HK-2 (cell line): ENCODE measurements at regions not wholly inside any gene's neighbourhood (a gene's known extent, or its start where the extent isn't known, plus 50 kb on each side); places are given as distances from the start of the nearest gene placed in this dataset.

Experiments
- DNase-seq: peaks from one replicate; pipeline ENCODE4 v3.0.0-alpha.2; 2018; ENCODE audit not compliant: unreplicated experiment

DNA sequence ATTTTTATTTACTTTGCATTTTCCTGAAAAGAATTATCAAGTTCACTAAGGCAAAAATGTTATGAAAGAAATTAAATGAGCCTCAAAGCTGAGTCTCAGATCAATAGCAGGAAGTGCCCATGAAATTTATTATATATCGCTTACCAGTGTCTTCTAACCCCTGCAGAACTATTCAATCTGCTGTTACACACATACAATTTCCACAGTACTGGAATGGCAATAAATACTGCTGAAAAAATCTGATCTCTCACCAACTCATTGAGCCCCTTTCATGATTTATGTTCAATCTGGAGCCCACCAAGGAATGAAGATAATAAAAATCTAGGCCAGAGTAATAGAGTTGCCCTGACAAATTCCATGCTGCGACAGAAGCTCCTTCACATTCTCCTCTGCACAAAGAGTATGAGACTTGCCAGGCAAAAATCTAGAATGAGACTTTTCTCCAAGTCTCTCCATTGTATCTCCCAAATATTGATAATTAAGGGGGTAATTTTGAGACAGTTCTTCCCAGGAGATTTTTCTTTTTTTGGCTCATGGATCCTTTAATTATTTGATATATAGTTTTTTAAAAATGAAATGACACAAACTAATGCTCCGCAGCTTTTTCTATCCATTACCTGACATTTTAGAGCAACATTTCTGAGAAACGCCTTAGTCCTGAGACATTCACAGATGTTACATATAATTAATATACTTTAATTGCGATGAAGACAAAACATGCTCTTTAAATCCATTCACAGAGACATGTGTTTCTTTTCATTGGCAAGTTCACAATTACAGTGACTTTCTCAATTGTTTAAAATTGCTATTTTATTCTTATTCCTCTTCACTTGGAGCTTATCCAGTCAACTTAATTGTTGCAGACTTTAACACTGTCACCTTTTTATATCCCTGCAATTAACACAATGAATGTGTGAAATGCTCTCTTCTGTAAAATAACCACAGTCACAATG is 1020.4 kb downstream of the CBLN2 start:
- DNase-seq = no peak

DNA sequence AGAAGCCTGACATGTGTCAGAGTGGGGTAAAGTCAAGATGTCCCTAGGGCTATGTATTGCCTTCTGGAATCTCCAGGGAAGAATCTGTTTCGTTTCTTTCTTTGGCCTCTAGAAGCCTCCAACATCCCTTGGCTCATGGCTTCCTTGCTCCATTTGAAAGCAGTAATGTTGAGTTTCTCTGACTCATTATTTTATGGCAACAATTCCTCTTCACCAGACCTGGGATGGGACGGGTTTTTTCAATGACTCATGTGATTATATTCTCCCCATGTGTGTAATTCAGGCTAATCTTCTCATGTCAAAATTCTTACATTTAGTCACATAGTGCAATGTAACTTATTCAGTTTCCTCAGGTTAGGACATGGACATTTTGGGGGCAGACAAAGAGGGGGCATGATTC is 1038.6 kb downstream of the CBLN2 start:
- no peak for DNase-seq

- DNase-seq = no peak
These were observed 1040.9 kb downstream of the CBLN2 start for GRCh38 chr18:71503222-71503621.

GRCh38 chr18:71485611-71486010 is 1058.5 kb downstream of the CBLN2 start:
- DNase-seq = no peak

- peak; percentile 20 for DNase-seq
These were observed 1072.0 kb downstream of the CBLN2 start for GRCh38 chr18:71471963-71472725.

GRCh38 chr18:71456206-71456605 is 1087.9 kb downstream of the CBLN2 start:
- no peak for DNase-seq

- no peak for DNase-seq
These were observed 1093.9 kb downstream of the CBLN2 start for GRCh38 chr18:71450257-71450656.

- DNase-seq = no peak
These were observed 1100.2 kb downstream of the CBLN2 start for GRCh38 chr18:71443706-71444480.

DNA sequence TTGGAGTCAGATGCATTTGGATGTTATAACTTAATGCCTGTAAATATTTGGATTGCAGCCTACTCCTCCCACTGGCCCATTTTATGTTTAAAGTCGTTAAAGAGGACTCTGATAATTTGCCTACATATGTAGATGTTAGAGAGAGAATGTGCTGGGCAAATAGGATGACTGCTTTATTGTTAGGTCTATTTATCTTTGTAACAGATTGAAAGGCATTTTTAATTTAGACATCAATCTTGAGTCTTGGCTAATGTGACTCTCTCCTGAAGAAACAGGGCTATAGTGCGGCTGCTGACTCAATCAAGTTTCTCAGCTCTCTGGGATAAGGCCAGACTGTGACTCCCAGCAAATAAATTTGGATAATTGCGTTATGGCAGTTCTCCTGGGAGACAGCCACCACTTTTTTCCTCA is 1101.4 kb downstream of the CBLN2 start:
- no peak for DNase-seq

DNA sequence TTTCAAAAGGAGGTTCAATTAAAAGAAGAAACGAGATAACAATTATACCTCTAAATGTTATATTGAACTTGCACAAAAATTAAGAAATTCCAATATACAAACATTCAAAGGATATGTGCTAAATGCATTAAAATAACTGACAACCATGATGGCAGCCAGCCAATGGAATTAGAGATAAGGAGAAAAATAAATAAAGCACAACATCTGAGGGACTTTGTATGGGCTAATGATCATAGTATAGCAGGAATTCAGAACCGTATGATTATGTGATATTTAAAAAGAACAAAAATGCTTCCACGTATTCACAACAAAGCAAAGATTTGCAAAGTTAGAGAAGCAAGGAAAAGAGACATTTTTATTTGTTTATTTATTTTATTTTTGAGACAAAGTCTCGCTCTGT is 1103.0 kb downstream of the CBLN2 start:
- DNase-seq = no peak

DNA sequence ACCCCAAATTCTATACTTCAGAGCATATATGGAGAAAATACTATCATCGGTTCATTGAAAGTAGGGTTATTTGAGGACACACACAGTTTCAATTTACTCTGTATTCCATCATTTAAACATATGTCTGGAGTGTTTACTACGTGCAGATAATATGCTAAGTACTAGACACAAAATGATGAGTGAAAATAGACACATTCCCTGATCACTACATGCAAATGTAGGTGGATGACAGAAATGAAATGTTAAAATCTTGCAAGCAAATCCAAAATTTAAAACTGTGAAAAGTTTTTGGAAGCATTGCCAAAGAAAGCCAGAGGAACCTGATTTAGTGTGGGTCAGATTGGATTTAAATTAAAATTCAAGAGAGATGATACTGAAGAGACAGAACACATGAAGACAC is 1106.6 kb downstream of the CBLN2 start:
- no peak for DNase-seq

GRCh38 chr18:71433373-71433772 is 1110.8 kb downstream of the CBLN2 start:
- no peak for DNase-seq

DNA sequence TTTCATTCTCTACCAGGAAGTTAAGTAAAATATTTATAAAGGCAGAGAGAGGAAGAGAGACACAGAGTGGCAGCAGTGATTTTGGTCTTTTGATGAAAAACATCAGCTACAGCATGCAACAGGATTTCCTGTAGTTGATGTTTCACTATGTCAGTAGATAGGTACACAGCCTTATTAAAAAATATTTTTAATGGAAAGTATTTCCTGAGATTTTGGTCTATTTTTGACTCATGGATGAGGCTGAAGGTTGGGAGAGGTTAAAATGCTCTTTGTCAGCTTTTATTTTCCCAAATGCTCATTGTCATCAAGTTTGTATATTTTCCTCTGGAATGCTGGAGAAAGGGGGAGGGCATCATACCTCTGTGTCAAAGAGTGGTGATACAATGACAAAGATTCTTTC is 1112.5 kb downstream of the CBLN2 start:
- no peak for DNase-seq

DNA sequence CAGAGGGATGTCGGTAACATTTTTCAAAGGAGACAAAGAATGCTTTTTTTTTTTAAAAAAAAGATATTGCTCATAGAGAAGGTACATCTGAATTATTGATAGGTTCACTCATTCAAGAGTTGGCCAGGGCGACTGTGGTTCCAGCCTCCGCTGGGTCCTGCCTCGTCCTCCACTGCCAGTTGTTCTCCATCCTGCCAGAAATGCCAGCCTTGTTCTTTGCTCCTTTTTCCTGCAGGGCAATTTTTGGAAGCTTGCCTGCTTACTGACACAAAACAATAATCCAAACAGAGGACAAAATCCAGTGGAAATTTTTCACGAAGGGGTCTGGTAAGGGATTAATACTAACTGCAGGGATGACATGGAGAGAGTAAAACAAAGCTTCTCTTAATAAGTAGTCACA is 1113.0 kb downstream of the CBLN2 start:
- no peak for DNase-seq

- DNase-seq = no peak
These were observed 1117.7 kb downstream of the CBLN2 start for GRCh38 chr18:71426441-71426840.

DNA sequence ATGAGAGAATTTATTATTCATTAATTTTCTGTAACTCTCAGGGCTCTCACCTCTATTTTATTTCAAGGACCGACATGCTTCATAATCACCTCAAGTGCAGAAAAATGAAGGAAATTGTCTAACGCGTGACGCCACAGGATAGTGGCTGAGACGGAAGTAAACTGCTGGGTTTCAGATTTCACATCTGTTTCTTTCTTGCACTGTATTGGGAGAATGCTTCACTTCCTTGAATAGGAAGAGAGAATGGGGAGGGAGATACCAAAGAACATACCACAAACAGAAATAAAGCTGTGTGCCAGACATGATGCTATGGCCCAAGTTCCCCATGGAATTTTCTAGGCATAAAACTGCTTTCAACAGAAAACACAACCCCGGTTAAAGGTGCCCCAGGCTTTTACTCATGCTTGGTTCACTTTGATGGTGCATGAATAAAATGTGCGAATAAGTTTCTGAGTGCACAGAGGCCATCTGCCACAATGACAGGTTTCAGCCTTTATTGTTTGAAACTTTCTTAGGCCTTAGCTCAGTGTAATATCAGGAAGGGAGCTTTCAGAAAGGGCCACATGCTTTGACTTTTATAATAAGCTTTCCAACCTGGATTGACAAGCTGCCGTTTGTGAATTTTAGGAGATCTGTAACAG is 1116.4 kb downstream of the SOCS6 start:
- no peak for DNase-seq

DNA sequence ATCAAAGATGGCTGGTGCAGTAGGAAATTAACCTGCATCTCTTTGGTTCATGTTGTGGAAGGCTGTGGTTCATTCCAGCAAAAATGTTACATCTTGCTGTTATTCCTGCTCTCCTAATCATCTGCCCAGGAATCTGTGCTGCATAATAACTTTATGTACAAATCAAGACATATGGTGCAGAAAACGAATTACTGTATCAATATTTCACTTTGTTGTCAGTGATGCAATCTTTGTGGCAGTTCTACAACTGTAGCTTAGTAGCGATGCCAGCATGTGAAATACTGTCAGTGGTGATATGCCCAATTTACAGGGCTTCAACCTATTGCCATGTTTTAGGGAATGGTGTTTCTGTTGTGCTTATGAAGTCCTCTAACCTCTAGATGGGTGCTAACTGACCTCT is 1114.7 kb downstream of the SOCS6 start:
- DNase-seq = no peak

- no peak for DNase-seq
These were observed 1109.7 kb downstream of the SOCS6 start for GRCh38 chr18:71398531-71398930.

GRCh38 chr18:71388148-71388547 is 1099.3 kb downstream of the SOCS6 start:
- DNase-seq = no peak

DNA sequence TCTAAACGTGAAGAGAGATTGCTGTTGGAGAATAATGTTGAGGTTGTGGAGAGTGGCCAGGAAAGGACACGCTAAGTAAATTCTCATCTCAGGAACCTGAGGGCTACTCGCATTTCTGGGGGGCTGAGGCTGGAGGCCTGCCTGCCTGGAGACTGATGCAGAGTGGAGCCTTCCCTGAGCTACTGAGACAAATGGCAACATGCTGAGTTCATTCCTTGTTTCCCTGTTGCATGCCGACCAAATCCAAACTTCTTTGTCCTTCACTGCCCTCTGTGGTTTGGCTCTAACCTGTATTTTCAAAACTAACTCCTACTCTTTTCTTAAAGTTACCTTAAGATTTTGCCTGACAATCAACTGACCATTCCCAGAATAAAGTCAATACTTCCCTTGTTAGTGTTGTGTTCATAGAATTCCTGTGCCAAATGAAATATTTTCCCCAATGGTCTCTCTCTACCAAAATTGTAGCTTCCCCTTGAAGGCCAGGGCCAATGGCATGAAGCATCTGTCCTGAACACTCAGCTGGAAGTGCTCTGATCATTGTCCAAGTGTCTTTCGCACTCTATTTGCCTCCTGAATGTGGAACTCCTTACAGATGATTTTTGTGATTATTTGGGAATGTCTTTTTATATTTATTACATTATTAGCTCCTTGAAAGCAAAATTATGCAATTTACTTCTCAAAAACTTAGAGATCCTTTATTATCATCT is 1085.6 kb downstream of the SOCS6 start:
- no peak for DNase-seq
